Activated naive CD8-positive, alpha-beta T cell treated with anti-CD3 and anti-CD28 coated beads, Interleukin-2, amount 50 U/mL, for 24 hours (primary cell): ENCODE measurements at regions not wholly inside any gene's neighbourhood (a gene's known extent, or its start where the extent isn't known, plus 50 kb on each side); places are given as distances from the start of the nearest gene placed in this dataset.

Experiments
- ATAC-seq: fragments of 150-1000 bp; cut with Tn5 transposase; one replicate; pipeline ENCODE4 v1.10.0; 2021
- DNase-seq: peaks from one replicate; pipeline ENCODE4 v3.0.0; 2021
- H3K27ac Mint-ChIP-seq: one replicate; pipeline ENCODE4 v1.8.0; 2021; ENCODE audit warnings: mild to moderate bottlenecking, mixed read lengths
- H3K27me3 Mint-ChIP-seq: one replicate; pipeline ENCODE4 v1.8.0; 2021; ENCODE audit warnings: mixed read lengths
- H3K36me3 Mint-ChIP-seq: one replicate; pipeline ENCODE4 v1.8.0; 2021; ENCODE audit warnings: low read depth, mixed read lengths
- H3K4me1 Mint-ChIP-seq: one replicate; pipeline ENCODE4 v1.8.0; 2021; ENCODE audit warnings: mixed read lengths
- H3K4me3 Mint-ChIP-seq: one replicate; pipeline ENCODE4 v1.8.0; 2021; ENCODE audit warnings: mild to moderate bottlenecking, moderate library complexity, mixed read lengths
- H3K9me3 Mint-ChIP-seq: one replicate; pipeline ENCODE4 v1.8.0; 2021; ENCODE audit warnings: mixed read lengths

- Mint-ChIP-seq H3K36me3 (no peaks in the 10 kb centered on the region), H3K9me3 (peaks cover 4% of the 10 kb centered on the region)
Observed at GRCh38 chr12:59097876-59098275, 177.6 kb upstream of the LRIG3 start.

GRCh38 chr12:59096246-59096645 is 175.9 kb upstream of the LRIG3 start:
- H3K4me1 Mint-ChIP-seq, result no peaks in the 10 kb centered on the region
- no peak for ATAC-seq

More at GRCh38 chr12:59097876-59098275, 177.6 kb upstream of the LRIG3 start:
- Mint-ChIP-seq H3K27ac (no peak overlapping the region), H3K4me1 (no peaks in the 10 kb centered on the region), H3K27me3 (no peaks in the 10 kb centered on the region), H3K4me3 (no peak overlapping the region)
- DNase-seq (no peak), ATAC-seq (no peak)

GRCh38 chr12:59093073-59093772 is 172.9 kb upstream of the LRIG3 start:
- ATAC-seq (no peak), DNase-seq (no peak)
- Mint-ChIP-seq H3K27me3 (no peaks in the 10 kb centered on the region), H3K4me3 (no peak overlapping the region), H3K4me1 (no peaks in the 10 kb centered on the region), H3K27ac (no peak overlapping the region), H3K9me3 (no peaks in the 10 kb centered on the region), H3K36me3 (no peaks in the 10 kb centered on the region)

More at GRCh38 chr12:59096246-59096645, 175.9 kb upstream of the LRIG3 start:
- no peak for DNase-seq
- Mint-ChIP-seq H3K36me3 (no peaks in the 10 kb centered on the region), H3K27ac (no peak overlapping the region), H3K4me3 (no peak overlapping the region), H3K27me3 (no peaks in the 10 kb centered on the region), H3K9me3 (peaks cover 4% of the 10 kb centered on the region)

GRCh38 chr12:59088673-59089072 is 168.4 kb upstream of the LRIG3 start:
- H3K36me3 Mint-ChIP-seq, result no peaks in the 10 kb centered on the region
- H3K4me3 Mint-ChIP-seq, result no peak overlapping the region
- H3K27me3 Mint-ChIP-seq, result peaks cover 3% of the 10 kb centered on the region
- no peaks in the 10 kb centered on the region for H3K9me3 Mint-ChIP-seq
- H3K4me1 Mint-ChIP-seq, result no peaks in the 10 kb centered on the region
- ATAC-seq, result no peak
- DNase-seq, result no peak
- H3K27ac Mint-ChIP-seq, result no peak overlapping the region

GRCh38 chr12:59087691-59088090 is 167.4 kb upstream of the LRIG3 start:
- ATAC-seq (no peak), DNase-seq (no peak)
- Mint-ChIP-seq H3K27me3 (peaks cover 3% of the 10 kb centered on the region), H3K27ac (no peak overlapping the region), H3K36me3 (no peaks in the 10 kb centered on the region), H3K4me3 (no peak overlapping the region), H3K9me3 (no peaks in the 10 kb centered on the region), H3K4me1 (no peaks in the 10 kb centered on the region)

- ATAC-seq, result no peak
- H3K27me3 Mint-ChIP-seq, result peaks cover 3% of the 10 kb centered on the region
- H3K4me1 Mint-ChIP-seq, result no peaks in the 10 kb centered on the region
- H3K27ac Mint-ChIP-seq, result no peak overlapping the region
- no peak overlapping the region for H3K4me3 Mint-ChIP-seq
- H3K9me3 Mint-ChIP-seq, result no peaks in the 10 kb centered on the region
- DNase-seq, result no peak
- no peaks in the 10 kb centered on the region for H3K36me3 Mint-ChIP-seq
Observed at GRCh38 chr12:59087077-59087673, 166.9 kb upstream of the LRIG3 start.

GRCh38 chr12:59086126-59086525 is 165.8 kb upstream of the LRIG3 start:
- Mint-ChIP-seq H3K4me3 (no peak overlapping the region), H3K27ac (no peak overlapping the region), H3K27me3 (peaks cover 3% of the 10 kb centered on the region), H3K36me3 (no peaks in the 10 kb centered on the region), H3K4me1 (no peaks in the 10 kb centered on the region), H3K9me3 (no peaks in the 10 kb centered on the region)
- no peak for ATAC-seq
- no peak for DNase-seq

- DNase-seq, result no peak
- H3K9me3 Mint-ChIP-seq, result no peaks in the 10 kb centered on the region
- H3K4me1 Mint-ChIP-seq, result no peaks in the 10 kb centered on the region
- H3K27me3 Mint-ChIP-seq, result peaks cover 3% of the 10 kb centered on the region
- no peak overlapping the region for H3K4me3 Mint-ChIP-seq
- no peak for ATAC-seq
- no peak overlapping the region for H3K27ac Mint-ChIP-seq
- H3K36me3 Mint-ChIP-seq, result no peaks in the 10 kb centered on the region
Observed at GRCh38 chr12:59085690-59086089, 165.4 kb upstream of the LRIG3 start.

- Mint-ChIP-seq H3K4me3 (no peak overlapping the region), H3K27me3 (peaks cover 3% of the 10 kb centered on the region), H3K27ac (no peak overlapping the region), H3K4me1 (no peaks in the 10 kb centered on the region), H3K9me3 (no peaks in the 10 kb centered on the region), H3K36me3 (no peaks in the 10 kb centered on the region)
- no peak for ATAC-seq
- no peak for DNase-seq
Observed at GRCh38 chr12:59084511-59085375, 164.4 kb upstream of the LRIG3 start.

GRCh38 chr12:59082952-59083351 is 162.6 kb upstream of the LRIG3 start:
- DNase-seq (no peak), ATAC-seq (no peak)
- no peak overlapping the region for H3K27ac Mint-ChIP-seq
- peaks cover 3% of the 10 kb centered on the region for H3K27me3 Mint-ChIP-seq
- H3K4me1 Mint-ChIP-seq, result no peaks in the 10 kb centered on the region
- no peaks in the 10 kb centered on the region for H3K9me3 Mint-ChIP-seq
- H3K4me3 Mint-ChIP-seq, result no peak overlapping the region
- H3K36me3 Mint-ChIP-seq, result no peaks in the 10 kb centered on the region

- Mint-ChIP-seq H3K4me3 (no peak overlapping the region), H3K9me3 (no peaks in the 10 kb centered on the region), H3K4me1 (no peaks in the 10 kb centered on the region), H3K36me3 (no peaks in the 10 kb centered on the region), H3K27me3 (peaks cover 3% of the 10 kb centered on the region), H3K27ac (no peak overlapping the region)
- ATAC-seq, result no peak
- no peak for DNase-seq
Observed at GRCh38 chr12:59080101-59080500, 159.8 kb upstream of the LRIG3 start.

GRCh38 chr12:59079472-59079871 is 159.2 kb upstream of the LRIG3 start:
- Mint-ChIP-seq H3K36me3 (no peaks in the 10 kb centered on the region), H3K4me1 (no peaks in the 10 kb centered on the region), H3K9me3 (no peaks in the 10 kb centered on the region), H3K4me3 (no peak overlapping the region), H3K27me3 (peaks cover 3% of the 10 kb centered on the region), H3K27ac (no peak overlapping the region)
- ATAC-seq (no peak), DNase-seq (no peak)

- DNase-seq, result no peak
Observed at GRCh38 chr12:59079002-59079401, 158.7 kb upstream of the LRIG3 start.

GRCh38 chr12:59077575-59078426 is 157.5 kb upstream of the LRIG3 start:
- no peaks in the 10 kb centered on the region for H3K36me3 Mint-ChIP-seq
- H3K4me3 Mint-ChIP-seq, result no peak overlapping the region
- ATAC-seq (no peak), DNase-seq (no peak)
- no peak overlapping the region for H3K27ac Mint-ChIP-seq
- H3K4me1 Mint-ChIP-seq, result no peaks in the 10 kb centered on the region
- no peaks in the 10 kb centered on the region for H3K27me3 Mint-ChIP-seq
- H3K9me3 Mint-ChIP-seq, result no peaks in the 10 kb centered on the region

More at GRCh38 chr12:59079002-59079401, 158.7 kb upstream of the LRIG3 start:
- no peaks in the 10 kb centered on the region for H3K9me3 Mint-ChIP-seq
- peaks cover 3% of the 10 kb centered on the region for H3K27me3 Mint-ChIP-seq
- no peaks in the 10 kb centered on the region for H3K4me1 Mint-ChIP-seq
- no peak overlapping the region for H3K4me3 Mint-ChIP-seq
- no peak overlapping the region for H3K27ac Mint-ChIP-seq
- ATAC-seq, result no peak
- no peaks in the 10 kb centered on the region for H3K36me3 Mint-ChIP-seq
